Stimulated activated CD4-positive, alpha-beta T cell treated with anti-CD3 and anti-CD28 coated beads, Interleukin-1b, Interleukin-23, amount 100 ng/mL, for 24 hours (primary cell): ENCODE measurements at regions not wholly inside any gene's neighbourhood (a gene's known extent, or its start where the extent isn't known, plus 50 kb on each side); places are given as distances from the start of the nearest gene placed in this dataset.

Experiments
- DNase-seq, 4 experiments: peaks; one replicate each; pipeline ENCODE4 v3.0.0-alpha.2; 2020; ENCODE audit warnings: low read depth in 4 of 4, low spot score in 1 of 4

GRCh38 chr5:8136271-8136670, 267.3 kb downstream of the MTRR start:
- no peak for DNase-seq

GRCh38 chr5:8137941-8138550, 269.1 kb downstream of the MTRR start:
- no peak for DNase-seq

GRCh38 chr5:8138884-8139283, 269.9 kb downstream of the MTRR start:
- DNase-seq: no peak

- DNase-seq: no peak
Observed at GRCh38 chr5:8150791-8151190, 281.8 kb downstream of the MTRR start.

GRCh38 chr5:8156706-8157105, 287.8 kb downstream of the MTRR start:
- DNase-seq: no peak

- DNase-seq: no peak
Observed at GRCh38 chr5:8157320-8157822, 288.4 kb downstream of the MTRR start.

- DNase-seq: no peak
Observed at GRCh38 chr5:8176101-8176693, 307.2 kb downstream of the MTRR start.

GRCh38 chr5:8184455-8185063, 315.6 kb downstream of the MTRR start:
- DNase-seq: peak in 3 of 4 experiments; percentile 2 to 25 (median 3)

GRCh38 chr5:8185852-8186251, 316.9 kb downstream of the MTRR start:
- DNase-seq: no peak

- no peak for DNase-seq
Observed at GRCh38 chr5:8188874-8189565, 320.1 kb downstream of the MTRR start.

- DNase-seq: no peak
Observed at GRCh38 chr5:8192840-8193239, 323.9 kb downstream of the MTRR start.

GRCh38 chr5:8196061-8196460, 327.1 kb downstream of the MTRR start:
- DNase-seq: no peak

- no peak for DNase-seq
Observed at GRCh38 chr5:8208307-8208706, 339.4 kb downstream of the MTRR start.

GRCh38 chr5:8209500-8209899, 340.6 kb downstream of the MTRR start:
- DNase-seq: no peak

GRCh38 chr5:8213701-8214240, 344.8 kb downstream of the MTRR start:
- DNase-seq: no peak

- no peak for DNase-seq
Observed at GRCh38 chr5:8216921-8217320, 348.0 kb downstream of the MTRR start.

GRCh38 chr5:8226148-8226547, 357.2 kb downstream of the MTRR start:
- DNase-seq: no peak

- no peak for DNase-seq
Observed at GRCh38 chr5:8227112-8227511, 358.2 kb downstream of the MTRR start.

GRCh38 chr5:8229551-8229950, 360.6 kb downstream of the MTRR start:
- no peak for DNase-seq

- no peak for DNase-seq
Observed at GRCh38 chr5:8230868-8231267, 361.9 kb downstream of the MTRR start.

GRCh38 chr5:8233479-8233878, 364.5 kb downstream of the MTRR start:
- no peak for DNase-seq
